Hematopoietic multipotent progenitor cell (in vitro differentiated cells): ENCODE measurements at regions not wholly inside any gene's neighbourhood (a gene's known extent, or its start where the extent isn't known, plus 50 kb on each side); places are given as distances from the start of the nearest gene placed in this dataset.
"Not testable (repeated sequence)": the region's sequence is repeated elsewhere in the genome, so short reads cannot be mapped to it uniquely, and the experiment has no call there.

Experiments
- DNase-seq, 3 donors: peaks; one replicate each; pipeline ENCODE4 v3.0.0-alpha.2; 2011 to 2015; ENCODE audit warnings: low read depth in 2 of 3, low spot score in 2 of 3

- no peak for DNase-seq
Observed at GRCh38 chr7:42726066-42726785, 185.6 kb downstream of the C7orf25 start.

GRCh38 chr7:42722716-42723115 is 189.2 kb downstream of the C7orf25 start:
- no peak for DNase-seq

GRCh38 chr7:42722198-42722597 is 189.7 kb downstream of the C7orf25 start:
- no peak for DNase-seq

GRCh38 chr7:42720991-42721796 is 190.7 kb downstream of the C7orf25 start:
- no peak for DNase-seq

GRCh38 chr7:42720012-42720411 is 191.9 kb downstream of the C7orf25 start:
- DNase-seq, result no peak

- not testable (repeated sequence) for DNase-seq
Observed at GRCh38 chr7:42718466-42718865, 193.4 kb downstream of the C7orf25 start.

- no peak for DNase-seq
Observed at GRCh38 chr7:42714356-42714755, 197.5 kb downstream of the C7orf25 start.

GRCh38 chr7:42709284-42709683 is 202.6 kb downstream of the C7orf25 start:
- no peak for DNase-seq

GRCh38 chr7:42704710-42705109 is 207.2 kb downstream of the C7orf25 start:
- DNase-seq, result no peak

GRCh38 chr7:42702647-42703046 is 209.2 kb downstream of the C7orf25 start:
- no peak for DNase-seq

GRCh38 chr7:42700406-42701327 is 211.2 kb downstream of the C7orf25 start:
- no peak for DNase-seq

- DNase-seq, result no peak
Observed at GRCh38 chr7:42699380-42700178, 212.3 kb downstream of the C7orf25 start.

GRCh38 chr7:42698600-42699374 is 213.1 kb downstream of the C7orf25 start:
- DNase-seq, result no peak

GRCh38 chr7:42694894-42695507 is 216.9 kb downstream of the C7orf25 start:
- DNase-seq, result no peak

GRCh38 chr7:42693722-42694121 is 218.1 kb downstream of the C7orf25 start:
- DNase-seq, result no peak

- no peak for DNase-seq
Observed at GRCh38 chr7:42692621-42693020, 219.2 kb downstream of the C7orf25 start.

- peak in 2 of 3 donors; percentile 36 to 72 for DNase-seq
Observed at GRCh38 chr7:42690794-42691639, 220.9 kb downstream of the C7orf25 start.

- DNase-seq, result no peak
Observed at GRCh38 chr7:42689626-42690025, 222.2 kb downstream of the C7orf25 start.
